ENCODE measurements at regions not wholly inside any gene's neighbourhood (a gene's known extent, or its start where the extent isn't known, plus 50 kb on each side); places are given as distances from the start of the nearest gene placed in this dataset.
"Not testable (repeated sequence)": the region's sequence is repeated elsewhere in the genome, so short reads cannot be mapped to it uniquely, and the experiment has no call there.

- TF ChIP-seq CTCF (IDR thresholded peaks at IDR 0.05; ENCODE audit: control extremely low read depth in 1 of 3, insufficient read depth in 1 of 3, low read depth in 1 of 3, low read length in 3 of 3); USF2 (IDR thresholded peaks at IDR 0.05; ENCODE audit: low read length); RAD21 (IDR thresholded peaks at IDR 0.05 in 1 of 2, conservative IDR thresholded peaks at IDR 0.05 in 1 of 2; ENCODE audit: low read depth in 2 of 2, low read length in 2 of 2); POLR2A (IDR thresholded peaks at IDR 0.05; ENCODE audit: control extremely low read depth in 1 of 2, low read depth in 2 of 2, low read length in 2 of 2); POLR2AphosphoS5 (IDR thresholded peaks at IDR 0.05; ENCODE audit: low read depth, low read length); EZH2 (IDR thresholded peaks at IDR 0.05; ENCODE audit: low read depth, low read length, severe bottlenecking); MAFK (IDR thresholded peaks at IDR 0.05; ENCODE audit: low read depth, low read length); ASH2L (IDR thresholded peaks at IDR 0.05; ENCODE audit: low read length); MAX (IDR thresholded peaks at IDR 0.05): not testable (repeated sequence)
These were observed 71.2 kb upstream of the NIPA1 start for GRCh38 chr15:22715133-22715845.

Data from H1 (cell line).